Fibroblast of skin of scalp (primary cell): ENCODE measurements at regions not wholly inside any gene's neighbourhood (a gene's known extent, or its start where the extent isn't known, plus 50 kb on each side); places are given as distances from the start of the nearest gene placed in this dataset.

Experiments
- DNase-seq: peaks from one replicate; pipeline ENCODE4 v3.0.0-alpha.2; 2013

DNA sequence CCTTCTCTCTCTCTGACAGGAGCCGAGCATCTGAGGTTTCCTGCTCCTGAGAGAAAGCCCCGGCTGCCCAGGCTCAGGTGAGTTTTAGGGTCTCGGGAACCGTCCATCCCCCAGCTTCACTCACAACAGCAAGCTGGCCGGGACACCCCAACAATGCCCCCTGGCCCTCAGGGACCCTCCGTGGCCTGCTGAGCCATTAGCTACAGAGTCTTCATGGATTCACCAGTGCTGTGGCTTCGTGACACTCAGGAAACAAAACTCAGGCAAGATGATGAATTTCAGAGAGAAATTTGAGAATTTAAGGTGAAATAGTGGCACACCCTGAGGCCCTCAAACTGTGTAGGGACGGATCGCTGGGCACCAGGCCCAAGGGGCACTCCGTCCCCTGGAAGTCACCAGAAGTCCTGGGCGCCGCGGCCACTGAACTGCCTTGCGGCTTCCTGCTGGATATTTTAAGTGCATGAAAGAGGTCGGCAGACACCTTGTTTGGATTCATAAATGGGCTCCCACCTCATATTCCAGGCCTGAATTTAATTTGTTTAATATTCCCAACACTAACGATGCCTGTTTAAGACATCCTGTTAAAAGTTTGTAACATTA, 368.3 kb upstream of the SALL3 start:
- no peak for DNase-seq

DNA sequence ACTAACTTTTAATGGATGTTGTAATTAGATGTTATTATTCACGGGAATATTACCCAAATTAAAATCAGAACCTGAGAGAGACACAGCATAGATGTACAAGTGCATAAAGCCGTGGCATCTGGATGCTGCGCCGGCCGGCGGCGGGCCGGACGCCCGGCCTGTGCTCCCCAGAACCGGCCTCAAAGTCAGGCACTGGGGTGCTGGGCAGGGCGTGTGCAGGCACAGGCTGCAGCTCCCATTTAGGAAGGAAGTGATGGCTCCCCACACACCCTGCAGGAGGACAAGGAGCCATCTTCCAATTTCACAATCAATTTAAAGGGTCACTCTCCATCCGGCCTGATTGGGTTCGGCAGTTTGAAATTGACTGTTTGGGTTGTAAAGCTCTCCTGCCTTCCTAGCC, 367.7 kb upstream of the SALL3 start:
- DNase-seq = no peak

DNA sequence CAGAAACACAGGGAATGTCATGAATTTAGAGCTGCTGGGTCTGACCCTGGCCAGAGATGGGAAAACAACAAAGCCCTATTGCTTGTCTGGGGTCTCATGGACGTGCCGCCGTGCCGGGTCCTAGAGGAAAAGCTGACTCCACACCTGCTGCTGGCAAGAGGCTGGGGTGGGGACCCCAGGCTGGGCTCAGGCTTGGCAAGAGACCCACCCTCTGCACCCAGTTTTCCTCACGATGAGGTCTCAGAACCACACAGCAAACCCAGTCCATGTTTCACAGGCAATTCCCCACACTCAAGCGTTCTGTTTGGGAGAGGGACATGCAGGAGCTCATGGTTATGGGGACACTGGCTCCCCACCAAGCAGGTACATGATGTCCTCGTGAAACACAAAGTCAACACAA, 367.3 kb upstream of the SALL3 start:
- DNase-seq = no peak

DNA sequence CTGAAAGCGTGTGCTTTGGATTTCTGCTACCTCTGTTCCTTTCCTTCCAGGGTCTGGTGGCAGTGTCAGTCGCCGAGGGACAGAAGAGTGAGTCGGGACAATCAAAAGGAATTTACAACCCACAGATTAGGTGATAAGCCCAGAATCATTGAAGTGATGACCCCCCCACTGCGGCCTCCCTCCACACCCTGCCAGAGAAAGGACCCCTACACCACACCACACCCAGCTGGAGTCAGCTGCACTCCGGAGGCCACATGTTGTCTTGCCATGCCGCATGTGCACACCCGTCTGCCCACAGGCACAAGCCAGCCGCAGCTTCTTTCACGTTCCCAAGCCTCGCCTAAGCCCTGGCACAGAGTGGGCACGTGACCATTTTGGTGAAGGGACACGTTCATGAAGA, 366.8 kb upstream of the SALL3 start:
- DNase-seq = no peak

DNA sequence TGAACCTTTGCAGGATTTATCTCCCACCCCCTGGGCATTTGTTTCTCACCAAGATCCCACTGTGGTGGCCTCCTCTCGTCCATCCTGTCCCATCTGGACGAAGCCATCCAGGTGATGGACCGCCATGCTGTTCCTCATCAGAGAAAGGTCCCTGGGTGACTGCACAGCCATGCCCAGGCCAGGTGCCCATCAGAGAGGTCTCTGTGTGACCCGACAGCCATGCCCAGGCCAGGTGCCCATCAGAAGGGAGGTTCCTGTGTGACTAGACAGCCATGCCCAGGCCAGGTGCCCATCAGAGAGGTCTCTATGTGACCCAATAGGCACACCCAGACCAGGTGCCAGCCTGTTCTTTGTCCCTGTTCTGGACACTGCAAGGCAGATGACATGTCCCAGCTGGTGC, 360.9 kb upstream of the SALL3 start:
- no peak for DNase-seq

DNA sequence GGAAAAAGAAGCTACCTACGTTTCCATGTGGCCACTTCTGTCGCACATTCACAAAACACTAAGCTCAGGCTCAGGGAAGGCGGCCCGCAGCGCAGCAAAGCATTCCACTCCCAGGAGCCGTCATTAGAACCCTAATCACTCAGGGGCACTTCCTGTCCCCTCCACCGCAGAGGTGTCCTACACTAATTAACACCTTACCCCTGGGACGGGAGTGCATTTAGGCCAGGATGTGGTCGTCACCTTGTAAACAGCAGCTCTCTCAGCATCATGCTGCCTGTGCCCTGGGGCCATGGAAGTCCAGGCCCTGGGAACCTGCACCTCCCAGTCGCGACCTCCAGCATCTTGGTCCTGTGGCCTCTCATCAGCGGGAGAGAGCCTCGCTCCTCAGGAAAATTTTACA, 359.8 kb upstream of the SALL3 start:
- DNase-seq = no peak

DNA sequence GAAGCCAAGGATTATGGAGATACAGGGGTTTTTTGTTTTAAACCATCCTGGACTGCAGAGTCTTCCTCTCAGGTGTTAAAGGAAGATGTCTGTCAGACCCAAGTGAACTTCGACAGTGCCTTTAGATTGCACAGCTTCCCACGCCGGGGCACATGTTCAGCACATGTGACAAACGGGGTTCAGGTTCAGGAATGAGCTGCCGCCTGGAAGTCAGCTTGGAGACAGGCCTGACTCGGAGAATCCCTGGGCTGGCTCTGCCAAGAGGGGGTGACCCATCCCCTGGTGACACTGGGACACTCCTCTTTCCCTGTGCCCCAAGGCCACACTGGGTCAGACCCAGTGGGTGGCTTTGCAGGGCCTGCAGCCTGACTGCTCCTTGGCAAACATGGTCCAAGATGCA, 359.3 kb upstream of the SALL3 start:
- DNase-seq = no peak

DNA sequence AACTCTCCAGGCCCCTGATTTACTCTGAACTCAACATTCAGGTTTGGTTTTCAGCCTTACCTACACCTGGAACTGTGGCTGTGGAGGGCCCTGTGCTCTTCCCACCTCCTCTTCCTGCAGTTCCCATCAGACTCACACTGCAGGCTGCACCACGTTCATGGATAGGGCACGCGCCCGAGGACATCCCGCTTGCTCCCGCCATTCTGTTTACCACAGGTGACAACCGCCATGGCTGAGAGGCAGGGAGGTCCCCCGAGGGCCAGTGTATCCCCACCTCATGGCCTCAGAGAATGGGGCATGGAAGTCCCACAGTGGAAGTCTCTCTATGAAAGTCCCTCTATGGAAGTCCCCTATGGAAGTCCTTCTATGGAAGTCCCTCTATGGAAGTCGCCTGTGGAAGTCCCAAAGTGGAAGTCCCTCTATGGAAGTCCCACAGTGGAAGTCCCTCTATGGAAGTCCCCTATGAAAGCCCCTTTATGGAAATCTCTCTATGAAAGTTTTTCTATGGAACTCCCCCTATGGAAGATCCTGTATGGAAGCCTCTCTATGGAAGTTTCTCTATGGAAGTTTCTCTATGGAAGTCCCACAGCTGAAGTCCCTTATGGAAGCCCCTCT, 358.4 kb upstream of the SALL3 start:
- no peak for DNase-seq

DNA sequence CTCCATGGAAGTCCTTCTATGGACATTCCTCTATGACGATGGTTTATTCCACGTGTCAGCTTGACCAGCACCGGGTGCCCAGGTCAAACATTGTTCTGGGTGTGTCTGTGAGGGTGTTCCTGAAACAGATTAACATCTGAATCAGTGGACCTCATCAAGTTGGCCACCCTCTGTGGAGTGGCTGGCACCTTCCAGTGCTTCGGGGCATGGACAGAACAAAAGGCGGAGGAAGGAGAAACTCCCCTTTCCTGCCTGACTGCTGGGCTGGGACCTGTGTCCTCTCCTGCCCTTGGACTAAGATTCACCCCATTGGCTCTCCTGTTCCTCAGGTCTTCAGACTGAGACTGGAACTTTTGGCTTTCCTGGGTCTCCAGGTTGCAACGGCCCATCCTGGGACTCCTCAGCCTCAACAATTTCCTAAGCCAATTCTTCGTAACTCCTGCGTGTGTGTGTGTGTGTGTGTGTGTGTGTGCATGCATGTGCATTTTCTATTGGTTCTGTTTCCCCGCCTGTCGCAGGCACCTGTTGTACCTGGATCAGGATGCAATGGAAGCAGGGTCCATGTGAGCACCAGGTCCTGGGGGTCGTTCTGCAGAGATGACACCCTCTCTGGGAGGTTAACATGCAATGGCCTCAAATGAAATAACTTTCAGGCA, 357.2 kb upstream of the SALL3 start:
- DNase-seq = no peak

DNA sequence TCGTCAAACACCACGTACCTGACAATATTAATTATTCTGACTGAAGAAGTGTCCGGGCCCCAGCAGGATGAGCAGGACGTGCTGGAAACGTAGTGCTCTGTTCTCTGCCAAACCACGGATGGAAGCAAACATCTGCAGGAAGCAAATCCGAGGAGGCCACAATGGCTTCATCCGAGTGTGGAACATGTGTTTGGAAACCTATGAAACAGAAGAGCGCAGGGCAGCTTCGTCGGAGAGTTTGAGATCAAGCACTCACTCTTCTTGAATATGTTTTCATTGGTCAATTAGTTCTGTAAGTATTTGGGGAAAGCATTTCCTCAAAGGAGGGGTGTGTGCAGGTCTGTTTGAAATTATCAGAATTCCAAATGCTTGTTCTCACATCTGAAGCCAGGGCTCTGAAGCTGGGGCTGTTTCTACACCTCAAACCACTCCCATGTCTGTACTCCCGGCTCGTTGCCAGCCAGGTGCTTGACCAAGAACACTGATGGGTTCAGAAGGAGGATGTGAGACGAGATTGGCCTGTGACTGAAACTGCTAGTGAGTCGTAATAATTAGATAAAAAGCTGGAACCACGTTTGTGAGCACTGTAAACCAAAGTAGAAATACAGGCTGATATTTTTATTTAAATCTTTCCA, 356.6 kb upstream of the SALL3 start:
- DNase-seq = no peak

DNA sequence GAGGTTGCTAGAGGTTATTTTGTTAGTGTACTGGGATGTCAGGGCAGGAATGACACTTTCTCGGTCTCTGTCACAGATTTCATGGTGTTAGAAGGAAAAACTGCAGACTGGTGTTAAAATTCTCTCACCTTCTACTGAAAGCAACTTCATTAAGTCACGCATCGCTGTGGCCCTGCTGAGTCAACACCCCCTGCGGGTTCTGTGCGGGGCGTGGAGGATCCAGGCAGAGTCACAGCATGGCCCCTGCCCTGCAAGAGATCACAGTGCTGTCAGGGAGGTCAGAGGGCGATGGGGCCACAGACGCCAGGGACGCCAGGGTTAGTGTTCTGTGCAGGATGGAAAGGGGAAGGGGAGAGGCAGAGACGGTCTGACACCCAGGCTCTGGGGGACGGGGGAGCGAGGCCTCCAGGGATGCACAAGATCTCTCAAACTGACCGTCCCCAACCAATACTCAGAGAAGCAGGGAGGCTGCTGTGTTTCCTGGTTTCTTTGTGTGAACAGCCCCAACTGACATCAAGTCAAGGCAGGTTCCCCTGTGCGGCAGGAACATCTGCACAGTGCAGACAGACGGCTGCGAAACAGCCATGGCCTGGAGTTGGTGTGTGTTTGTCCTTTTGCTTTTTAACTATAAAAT, 354.9 kb upstream of the SALL3 start:
- DNase-seq = no peak

DNA sequence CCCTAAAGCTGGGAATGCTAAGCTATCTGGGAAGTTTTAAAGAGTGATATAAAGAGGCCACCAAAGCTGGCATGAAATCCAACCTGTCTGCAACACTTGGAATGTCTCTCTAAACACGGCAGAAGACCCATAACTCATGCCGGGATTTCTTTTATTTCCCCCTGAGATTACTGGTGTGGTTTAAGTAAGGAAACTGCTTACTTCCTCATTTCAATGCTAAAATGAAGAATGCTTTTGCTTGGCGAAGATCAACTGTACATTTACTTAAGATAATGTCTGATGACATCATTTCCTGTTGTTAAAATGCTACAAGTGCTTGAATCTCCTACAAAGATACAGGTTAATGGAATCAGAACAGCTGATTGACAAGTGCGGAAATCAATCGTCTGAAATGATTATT, 353.8 kb upstream of the SALL3 start:
- no peak for DNase-seq

DNA sequence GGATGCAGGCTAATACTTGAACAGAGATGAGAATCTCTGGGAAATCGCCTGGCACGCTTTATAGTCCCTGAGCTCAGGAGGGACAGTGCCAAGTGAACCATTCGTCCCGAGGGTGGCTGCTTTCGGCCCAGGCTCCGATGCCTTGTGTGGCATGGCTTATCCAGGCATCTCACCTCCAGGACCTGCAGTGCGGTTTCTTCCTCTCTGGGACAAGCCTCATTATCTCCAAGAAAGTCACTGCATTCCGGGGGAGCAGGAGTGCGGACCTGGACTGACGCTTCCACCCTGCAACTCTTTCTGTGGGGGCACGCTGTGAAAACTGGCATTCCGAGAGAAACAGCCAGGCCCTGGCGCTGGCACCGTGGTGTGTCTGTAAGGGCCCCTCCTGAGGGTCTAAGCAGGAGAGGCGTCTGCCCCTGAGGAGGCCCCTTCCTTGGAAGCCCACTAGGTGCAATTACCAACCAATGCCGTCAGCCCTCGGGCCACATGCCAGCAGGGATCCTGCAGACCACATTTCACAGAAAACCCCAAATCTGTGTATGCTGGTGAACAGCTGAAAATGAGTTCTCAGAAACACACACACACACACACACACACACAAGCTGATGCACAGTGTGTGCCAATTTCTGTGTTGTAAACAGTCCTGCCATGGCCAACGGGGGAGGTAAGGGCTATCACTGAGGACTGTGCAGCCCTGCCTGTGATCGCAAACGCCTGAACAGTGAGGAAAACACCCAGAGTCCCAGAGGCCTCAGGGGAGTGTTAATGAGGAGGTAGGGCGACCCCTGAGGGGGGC, 351.9 kb upstream of the SALL3 start:
- DNase-seq = no peak

DNA sequence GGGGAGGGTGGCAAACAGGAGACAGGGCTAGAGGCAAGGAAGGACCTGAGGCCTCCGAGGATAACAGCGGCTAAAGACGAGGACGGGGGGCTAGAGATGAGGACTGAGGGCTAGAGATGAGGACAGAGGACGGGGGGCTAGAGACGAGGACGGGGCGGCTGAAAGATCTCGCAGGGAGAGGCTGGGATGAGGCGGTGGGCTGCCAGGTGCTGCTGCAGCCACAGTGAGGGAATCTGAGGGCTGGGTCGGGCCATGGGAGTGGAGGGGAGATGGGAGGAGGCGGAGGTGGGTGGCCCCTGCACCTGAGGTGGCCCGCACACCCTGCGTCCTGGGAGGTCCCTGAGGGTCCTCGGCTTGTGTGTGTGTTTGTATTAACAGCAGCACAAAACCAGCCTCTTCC, 350.2 kb upstream of the SALL3 start:
- DNase-seq = no peak

DNA sequence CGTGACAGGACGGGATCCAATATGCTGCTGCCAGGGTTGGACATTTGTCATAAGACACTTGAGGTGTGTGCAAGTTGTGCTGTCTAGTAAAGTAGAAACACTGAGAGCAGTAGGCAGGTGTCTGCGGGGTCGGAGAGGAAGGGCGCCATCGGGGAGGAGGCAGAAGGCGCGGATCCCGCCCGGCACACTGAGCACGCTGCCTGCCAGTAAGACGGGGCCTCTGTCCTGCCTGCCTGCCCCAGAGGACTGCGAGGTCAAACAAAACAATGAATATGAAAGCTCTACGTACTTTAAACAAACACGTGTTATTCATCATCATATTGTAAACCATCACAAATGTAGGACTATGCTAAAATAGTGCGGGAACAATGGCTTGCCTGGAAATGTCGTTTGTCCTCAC, 349.3 kb upstream of the SALL3 start:
- DNase-seq = no peak

DNA sequence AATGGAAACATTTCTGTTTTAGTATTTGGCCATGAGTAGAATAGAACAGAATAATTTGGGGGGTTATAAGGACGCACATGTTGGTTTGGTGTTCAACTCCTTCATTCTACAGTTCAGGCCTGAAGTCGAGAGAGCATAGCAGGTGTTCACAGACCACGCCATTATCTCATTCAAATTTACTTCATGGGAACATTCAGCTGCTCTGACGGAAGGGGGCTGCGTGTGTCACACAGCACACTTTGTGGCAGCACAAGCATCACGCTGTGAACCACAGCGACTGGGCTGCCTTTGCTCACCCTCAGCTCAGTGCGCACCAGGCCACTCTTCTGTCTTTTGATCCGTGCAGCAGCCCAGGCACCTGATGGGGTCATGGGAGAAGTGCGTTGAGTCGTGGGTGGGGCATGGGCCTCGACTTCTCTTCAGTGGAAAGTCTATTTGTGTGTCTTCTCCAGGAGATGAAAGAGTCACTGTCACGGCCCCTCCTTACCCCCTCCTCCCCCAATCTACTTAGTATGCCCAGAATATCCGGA, 348.6 kb upstream of the SALL3 start:
- no peak for DNase-seq

DNA sequence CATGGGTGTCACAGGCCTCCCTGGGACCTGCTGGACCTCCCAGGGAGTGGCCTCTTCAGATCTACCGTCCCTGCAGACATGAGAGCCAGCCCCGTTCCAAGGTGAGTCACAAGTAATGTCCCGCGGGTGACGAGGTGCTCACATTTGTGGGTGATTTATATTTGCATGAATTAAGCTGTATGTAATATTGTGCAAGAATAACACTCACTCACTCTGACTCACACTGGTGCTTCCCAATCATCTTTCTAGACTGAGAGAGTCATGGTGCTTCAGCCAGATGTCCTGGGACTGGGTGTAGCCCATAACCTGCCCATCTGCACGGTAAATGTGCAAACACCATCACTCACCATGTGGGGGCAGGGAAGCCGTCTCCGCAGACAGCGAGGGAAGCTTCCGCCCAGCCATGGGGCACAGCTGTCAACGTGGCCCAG, 347.5 kb upstream of the SALL3 start:
- DNase-seq = no peak

DNA sequence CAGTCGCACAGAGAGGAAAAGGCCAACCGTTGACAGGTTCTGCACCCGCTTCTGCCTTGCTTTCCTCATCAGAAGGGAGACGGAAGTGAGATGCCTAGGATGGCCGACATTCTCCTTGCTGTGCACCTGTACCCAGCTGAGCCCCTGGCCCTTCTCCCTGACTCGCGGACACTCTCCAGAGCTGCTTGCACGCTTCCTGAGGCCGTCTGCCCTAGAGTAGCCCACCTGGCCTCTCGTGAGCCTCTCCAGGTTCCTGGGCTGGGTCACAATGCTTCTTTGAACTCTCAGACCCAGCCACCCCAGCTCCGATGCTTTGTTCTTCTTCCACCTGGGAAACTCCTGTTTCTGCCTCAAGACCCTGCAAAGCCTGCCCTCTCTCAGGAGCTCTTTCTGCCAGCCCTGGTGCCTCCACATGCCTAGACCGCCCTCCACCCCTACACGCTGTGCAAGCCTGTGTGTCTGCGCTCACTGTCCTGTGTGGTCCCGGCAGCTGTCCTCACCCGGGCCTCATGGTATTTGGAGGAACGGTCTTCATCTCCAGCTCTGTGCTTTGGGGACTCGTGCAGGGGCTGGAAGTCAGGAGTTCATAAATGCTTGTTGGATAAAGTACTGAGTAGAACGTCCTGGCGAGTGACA, 345.4 kb upstream of the SALL3 start:
- no peak for DNase-seq

DNA sequence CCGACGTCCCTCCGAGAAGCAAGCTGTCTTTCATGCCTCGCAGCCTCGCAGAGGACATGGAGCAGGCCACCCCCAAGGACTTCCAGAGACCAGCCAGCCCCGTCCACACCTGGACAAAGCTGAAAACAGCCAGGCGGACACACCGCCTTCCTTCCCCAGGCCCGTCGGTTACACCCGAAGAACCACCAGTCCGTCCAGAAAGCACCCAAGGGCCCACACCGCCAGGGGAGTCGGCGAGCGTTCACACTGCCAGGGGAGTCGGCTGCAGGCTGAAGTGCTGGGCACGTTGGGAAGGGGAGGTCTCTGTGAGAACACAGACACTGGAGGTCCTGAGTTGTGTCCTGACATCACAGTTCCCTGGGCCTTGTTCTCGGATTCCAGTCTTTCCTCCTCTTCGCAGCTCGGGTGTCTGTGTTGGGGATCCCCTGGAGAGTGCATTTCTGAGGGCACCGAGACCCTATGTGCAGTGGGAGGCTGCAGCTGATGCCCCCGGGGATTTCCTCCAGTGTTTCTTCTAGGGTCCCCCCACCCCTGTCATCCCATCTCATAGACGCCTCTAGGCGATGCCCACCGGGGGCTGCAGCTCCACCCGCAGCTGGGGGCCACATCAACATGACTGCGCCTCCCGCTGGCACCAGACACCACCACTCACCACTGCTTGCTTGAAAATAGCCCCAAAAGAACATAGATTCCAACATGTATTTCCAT, 344.4 kb upstream of the SALL3 start:
- DNase-seq = no peak

DNA sequence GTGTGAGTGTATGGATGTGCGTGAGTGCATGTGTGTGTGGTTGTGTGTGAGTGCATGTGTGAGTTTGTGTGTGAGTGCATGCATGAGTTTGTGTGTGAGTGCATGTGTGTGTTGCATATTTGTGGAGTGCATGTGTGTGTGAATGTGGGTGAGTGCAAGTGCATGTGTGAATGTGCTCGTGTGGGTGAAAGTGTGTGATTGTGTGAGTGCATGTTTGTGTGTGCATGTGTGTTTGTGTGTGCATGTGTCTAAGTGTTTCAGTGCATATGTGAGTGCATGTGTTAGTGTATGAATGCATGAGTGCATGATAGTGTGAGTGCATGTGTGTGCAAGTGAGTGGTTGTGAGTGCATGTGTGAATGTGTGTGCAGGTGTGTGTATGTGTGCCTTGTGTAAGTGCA, 343.4 kb upstream of the SALL3 start:
- DNase-seq = no peak
